ENCODE measurements at regions not wholly inside any gene's neighbourhood (a gene's known extent, or its start where the extent isn't known, plus 50 kb on each side); places are given as distances from the start of the nearest gene placed in this dataset.

DNA sequence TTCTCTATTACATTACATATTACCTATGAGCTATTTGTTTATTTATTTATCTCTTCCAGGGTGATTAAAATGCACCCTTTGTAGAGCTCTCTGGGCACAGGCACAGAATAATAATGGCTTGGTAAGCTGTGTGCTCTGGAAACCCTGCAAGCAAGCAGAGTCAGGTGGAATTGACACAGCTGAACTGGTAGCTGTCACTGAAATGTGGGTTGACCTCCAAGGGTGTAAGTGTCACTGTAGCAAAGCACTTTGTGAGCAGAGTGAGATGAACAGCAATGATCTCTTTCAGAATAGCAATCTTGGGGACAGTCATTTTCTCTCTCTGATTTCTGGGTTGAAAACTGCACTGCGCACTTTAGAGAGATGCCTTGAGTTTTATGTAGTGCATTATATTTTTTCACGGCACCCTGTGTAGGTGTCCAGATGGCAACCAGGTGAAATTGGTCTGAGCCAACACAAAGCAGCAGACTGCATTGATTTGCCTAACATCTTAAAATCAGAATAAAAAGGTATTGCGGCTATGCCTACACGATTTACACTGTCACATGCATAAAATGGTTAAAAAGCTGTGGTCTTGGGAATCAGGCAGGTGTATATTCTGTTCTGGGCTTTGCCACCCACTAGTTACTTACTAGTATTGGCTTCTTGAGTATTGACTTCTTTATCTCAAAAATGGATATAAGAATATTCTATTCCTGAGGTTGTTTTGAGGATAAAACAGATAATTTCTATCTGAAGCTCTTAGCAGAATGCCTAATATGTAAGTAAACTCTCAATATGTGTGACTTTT lies 450.3 kb downstream of the RAPGEF2 start:
- peaks cover 13% of the 10 kb centered on the region for H3K9me3 Mint-ChIP-seq
- no peaks in the 10 kb centered on the region for H3K36me3 Mint-ChIP-seq
- CTCF ChIA-PET = no interaction called here
- POLR2A ChIA-PET = no interaction called here
- TF ChIP-seq ESRRA (CRISPR knock-in tag; IDR thresholded peaks at IDR 0.05; ENCODE audit: borderline replicate concordance) (no peak), USF2 (CRISPR knock-in tag; IDR thresholded peaks at IDR 0.05) (no peak), ZNF416 (CRISPR knock-in tag; IDR thresholded peaks at IDR 0.05) (no peak), SOX15 (CRISPR knock-in tag; IDR thresholded peaks at IDR 0.05) (no peak), ZNF138 (CRISPR knock-in tag; conservative IDR thresholded peaks at IDR 0.05) (no peak)
- peaks cover 12% of the 10 kb centered on the region for H3K4me1 Mint-ChIP-seq
- H3K27me3 Mint-ChIP-seq (ENCODE audit: low read depth) = no peaks in the 10 kb centered on the region
- no peak overlapping the region for H3K4me3 Mint-ChIP-seq
- H3K27ac Mint-ChIP-seq = no peak overlapping the region
- DNase-seq (ENCODE audit: low spot score) (no peak), ATAC-seq (no peak; the same call in 1 of the 2 replicates)

GRCh38 chr4:159555873-159556272 lies 453.0 kb downstream of the RAPGEF2 start:
- ATAC-seq (no peak), DNase-seq (ENCODE audit: low spot score) (no peak)
- H3K36me3 Mint-ChIP-seq = no peaks in the 10 kb centered on the region
- no peaks in the 10 kb centered on the region for H3K27me3 Mint-ChIP-seq (ENCODE audit: low read depth)
- CTCF ChIA-PET = no interaction called here
- H3K4me3 Mint-ChIP-seq = no peak overlapping the region
- H3K9me3 Mint-ChIP-seq = peaks cover 31% of the 10 kb centered on the region
- no peak for TF ChIP-seq MXD4 (CRISPR knock-in tag; IDR thresholded peaks at IDR 0.05; ENCODE audit: borderline replicate concordance)
- no peak for TF ChIP-seq ZNF416 (CRISPR knock-in tag; IDR thresholded peaks at IDR 0.05)
- no peak for TF ChIP-seq ATF1 (CRISPR knock-in tag; IDR thresholded peaks at IDR 0.05)
- TF ChIP-seq MAX (CRISPR knock-in tag; IDR thresholded peaks at IDR 0.05) = no peak
- no peak for TF ChIP-seq ELF4 (CRISPR knock-in tag; IDR thresholded peaks at IDR 0.05; ENCODE audit: low read depth)
- TF ChIP-seq, protein P1, sequence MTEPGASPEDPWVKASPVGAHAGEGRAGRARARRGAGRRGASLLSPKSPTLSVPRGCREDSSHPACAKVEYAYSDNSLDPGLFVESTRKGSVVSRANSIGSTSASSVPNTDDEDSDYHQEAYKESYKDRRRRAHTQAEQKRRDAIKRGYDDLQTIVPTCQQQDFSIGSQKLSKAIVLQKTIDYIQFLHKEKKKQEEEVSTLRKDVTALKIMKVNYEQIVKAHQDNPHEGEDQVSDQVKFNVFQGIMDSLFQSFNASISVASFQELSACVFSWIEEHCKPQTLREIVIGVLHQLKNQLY (CRISPR knock-in tag; IDR thresholded peaks at IDR 0.05) = no peak
- TF ChIP-seq, protein P2, sequence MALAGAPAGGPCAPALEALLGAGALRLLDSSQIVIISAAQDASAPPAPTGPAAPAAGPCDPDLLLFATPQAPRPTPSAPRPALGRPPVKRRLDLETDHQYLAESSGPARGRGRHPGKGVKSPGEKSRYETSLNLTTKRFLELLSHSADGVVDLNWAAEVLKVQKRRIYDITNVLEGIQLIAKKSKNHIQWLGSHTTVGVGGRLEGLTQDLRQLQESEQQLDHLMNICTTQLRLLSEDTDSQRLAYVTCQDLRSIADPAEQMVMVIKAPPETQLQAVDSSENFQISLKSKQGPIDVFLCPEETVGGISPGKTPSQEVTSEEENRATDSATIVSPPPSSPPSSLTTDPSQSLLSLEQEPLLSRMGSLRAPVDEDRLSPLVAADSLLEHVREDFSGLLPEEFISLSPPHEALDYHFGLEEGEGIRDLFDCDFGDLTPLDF (CRISPR knock-in tag; IDR thresholded peaks at IDR 0.05) = no peak
- TF ChIP-seq SOX15 (CRISPR knock-in tag; IDR thresholded peaks at IDR 0.05) = no peak
- no peak for TF ChIP-seq ZNF532 (CRISPR knock-in tag; IDR thresholded peaks at IDR 0.05; ENCODE audit: borderline replicate concordance)
- no peak for TF ChIP-seq GRHL2 (CRISPR knock-in tag; IDR thresholded peaks at IDR 0.05; ENCODE audit: insufficient replicate concordance, severe bottlenecking)
- TF ChIP-seq SMAD3 (CRISPR knock-in tag; IDR thresholded peaks at IDR 0.05; ENCODE audit: borderline replicate concordance) = no peak
- TF ChIP-seq, protein P3, sequence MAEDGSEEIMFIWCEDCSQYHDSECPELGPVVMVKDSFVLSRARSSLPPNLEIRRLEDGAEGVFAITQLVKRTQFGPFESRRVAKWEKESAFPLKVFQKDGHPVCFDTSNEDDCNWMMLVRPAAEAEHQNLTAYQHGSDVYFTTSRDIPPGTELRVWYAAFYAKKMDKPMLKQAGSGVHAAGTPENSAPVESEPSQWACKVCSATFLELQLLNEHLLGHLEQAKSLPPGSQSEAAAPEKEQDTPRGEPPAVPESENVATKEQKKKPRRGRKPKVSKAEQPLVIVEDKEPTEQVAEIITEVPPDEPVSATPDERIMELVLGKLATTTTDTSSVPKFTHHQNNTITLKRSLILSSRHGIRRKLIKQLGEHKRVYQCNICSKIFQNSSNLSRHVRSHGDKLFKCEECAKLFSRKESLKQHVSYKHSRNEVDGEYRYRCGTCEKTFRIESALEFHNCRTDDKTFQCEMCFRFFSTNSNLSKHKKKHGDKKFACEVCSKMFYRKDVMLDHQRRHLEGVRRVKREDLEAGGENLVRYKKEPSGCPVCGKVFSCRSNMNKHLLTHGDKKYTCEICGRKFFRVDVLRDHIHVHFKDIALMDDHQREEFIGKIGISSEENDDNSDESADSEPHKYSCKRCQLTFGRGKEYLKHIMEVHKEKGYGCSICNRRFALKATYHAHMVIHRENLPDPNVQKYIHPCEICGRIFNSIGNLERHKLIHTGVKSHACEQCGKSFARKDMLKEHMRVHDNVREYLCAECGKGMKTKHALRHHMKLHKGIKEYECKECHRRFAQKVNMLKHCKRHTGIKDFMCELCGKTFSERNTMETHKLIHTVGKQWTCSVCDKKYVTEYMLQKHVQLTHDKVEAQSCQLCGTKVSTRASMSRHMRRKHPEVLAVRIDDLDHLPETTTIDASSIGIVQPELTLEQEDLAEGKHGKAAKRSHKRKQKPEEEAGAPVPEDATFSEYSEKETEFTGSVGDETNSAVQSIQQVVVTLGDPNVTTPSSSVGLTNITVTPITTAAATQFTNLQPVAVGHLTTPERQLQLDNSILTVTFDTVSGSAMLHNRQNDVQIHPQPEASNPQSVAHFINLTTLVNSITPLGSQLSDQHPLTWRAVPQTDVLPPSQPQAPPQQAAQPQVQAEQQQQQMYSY (CRISPR knock-in tag; IDR thresholded peaks at IDR 0.05) = no peak
- TF ChIP-seq IRF1 (CRISPR knock-in tag; IDR thresholded peaks at IDR 0.05) = no peak
- POLR2A ChIA-PET = no interaction called here
- no peak overlapping the region for H3K27ac Mint-ChIP-seq
- H3K4me1 Mint-ChIP-seq = peaks cover 17% of the 10 kb centered on the region

Data from WTC11 (cell line).